ENCODE measurements at regions not wholly inside any gene's neighbourhood (a gene's known extent, or its start where the extent isn't known, plus 50 kb on each side); places are given as distances from the start of the nearest gene placed in this dataset.
A peak's percentile ranks its signal among the peaks of the same experiment; 100 is the strongest.
"Not testable (repeated sequence)": the region's sequence is repeated elsewhere in the genome, so short reads cannot be mapped to it uniquely, and the experiment has no call there.

GRCh38 chr3:30475809-30476178, 130.6 kb upstream of the TGFBR2 start:
- no peak for DNase-seq

DNA sequence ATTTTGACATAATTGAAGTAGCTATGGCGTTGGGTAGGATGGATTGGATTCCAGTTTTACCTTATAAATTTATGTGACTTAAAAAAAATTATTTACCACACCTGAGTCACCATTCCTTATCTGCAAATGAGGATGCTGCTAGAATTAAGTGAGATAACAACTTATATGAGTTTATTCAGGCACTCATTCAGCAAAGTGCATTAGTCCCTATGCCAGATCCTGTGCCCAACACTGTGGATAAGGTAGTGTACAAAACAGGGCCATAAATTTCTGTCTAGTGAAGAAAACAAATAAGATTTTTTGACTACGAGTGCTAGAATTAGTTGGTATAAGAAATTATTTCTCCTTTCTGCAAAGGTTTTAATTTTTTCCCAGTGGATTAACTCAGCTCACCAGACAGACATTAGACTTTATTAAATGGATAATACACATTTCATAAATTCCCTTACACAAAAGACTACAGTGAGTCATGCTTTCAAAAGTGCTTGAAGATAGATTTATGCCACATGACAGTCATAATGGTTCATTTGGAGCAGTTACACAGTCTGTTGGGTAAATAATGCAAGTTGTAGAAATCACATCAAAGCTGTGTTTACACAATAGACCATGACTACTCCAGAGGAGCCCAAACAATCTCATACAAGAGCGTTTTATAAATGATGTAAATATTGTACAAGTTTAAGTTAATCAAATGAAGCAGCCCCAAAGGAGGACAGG, 129.9 kb upstream of the TGFBR2 start:
- peak in 1 of 5 donors; percentile 21 for DNase-seq

DNA sequence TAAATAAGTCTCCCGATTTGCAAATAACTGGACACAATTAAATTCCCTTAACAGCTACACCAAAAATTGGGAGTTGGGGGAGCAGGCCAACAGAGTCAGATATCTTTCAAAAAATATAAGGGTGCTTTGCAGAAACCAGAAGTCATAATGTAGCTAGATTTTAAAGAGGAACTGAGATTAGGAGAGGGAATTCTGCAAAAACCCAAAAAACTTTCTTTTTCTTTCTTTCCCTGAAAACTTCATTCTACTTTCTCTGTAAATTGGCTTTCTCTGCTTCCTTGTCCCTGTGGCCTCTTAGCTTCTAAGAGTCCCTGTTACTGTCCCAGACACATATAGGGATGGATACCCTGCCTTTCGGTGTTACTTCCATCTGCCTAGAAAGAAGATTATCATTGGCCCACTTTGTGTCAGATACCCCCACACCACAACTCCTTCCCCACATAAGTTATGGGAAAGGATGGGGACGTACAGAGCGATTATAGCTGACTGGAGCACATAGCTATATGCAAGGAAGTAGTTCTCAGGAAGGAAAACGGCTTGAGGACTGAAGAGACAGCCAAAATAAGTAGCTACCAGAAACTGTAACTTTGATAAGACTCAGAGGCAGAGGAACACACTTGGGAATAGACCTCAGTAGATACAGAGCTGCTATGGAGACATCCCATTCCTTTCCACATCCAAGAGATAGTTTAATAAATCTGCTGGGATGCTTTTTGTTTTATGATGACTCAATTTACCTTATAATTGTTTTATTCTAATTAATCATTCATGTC, 129.1 kb upstream of the TGFBR2 start:
- no peak for DNase-seq

GRCh38 chr3:30479737-30480136, 126.7 kb upstream of the TGFBR2 start:
- DNase-seq, result not testable (repeated sequence)

- DNase-seq, result not testable (repeated sequence)
Measured at GRCh38 chr3:30480156-30480555, 126.2 kb upstream of the TGFBR2 start.

DNA sequence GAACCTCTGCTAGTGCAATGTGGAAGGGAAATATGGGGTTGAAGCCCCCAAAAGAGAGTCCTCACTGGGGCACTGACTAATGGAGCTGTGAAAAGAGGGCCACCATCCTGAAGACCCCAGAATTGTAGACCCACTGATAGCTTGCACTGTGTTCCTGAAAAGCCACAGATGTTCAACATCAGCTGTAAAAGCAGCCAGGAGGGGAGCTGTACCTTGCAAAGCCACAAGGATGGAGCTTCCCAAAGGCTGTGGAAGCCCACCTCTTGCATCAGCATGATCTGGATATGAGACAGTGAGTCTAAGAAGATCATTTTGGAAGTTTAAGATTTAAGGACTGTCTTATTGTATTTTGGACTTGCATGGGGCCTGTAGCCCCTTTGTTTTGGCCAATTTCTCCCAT, 125.8 kb upstream of the TGFBR2 start:
- DNase-seq, result no peak

DNA sequence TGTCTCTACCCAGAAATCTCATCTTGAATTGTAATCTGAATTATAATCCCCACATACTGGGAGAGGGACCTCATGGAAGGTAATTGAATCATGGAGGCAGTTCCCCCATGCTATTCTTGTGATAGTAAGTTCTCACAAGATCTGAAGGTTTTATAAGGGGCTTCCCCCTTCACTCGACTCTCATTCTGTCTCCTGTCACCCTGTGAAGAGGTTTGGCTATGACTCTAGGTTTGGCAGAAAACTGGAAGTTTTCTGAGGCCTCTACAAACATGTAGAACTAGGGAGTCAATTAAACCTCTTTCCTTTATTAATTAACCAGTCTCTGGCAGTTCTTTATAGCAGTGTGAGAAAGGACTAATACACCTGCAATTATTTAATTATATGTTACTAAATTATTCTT, 125.2 kb upstream of the TGFBR2 start:
- DNase-seq, result no peak

DNA sequence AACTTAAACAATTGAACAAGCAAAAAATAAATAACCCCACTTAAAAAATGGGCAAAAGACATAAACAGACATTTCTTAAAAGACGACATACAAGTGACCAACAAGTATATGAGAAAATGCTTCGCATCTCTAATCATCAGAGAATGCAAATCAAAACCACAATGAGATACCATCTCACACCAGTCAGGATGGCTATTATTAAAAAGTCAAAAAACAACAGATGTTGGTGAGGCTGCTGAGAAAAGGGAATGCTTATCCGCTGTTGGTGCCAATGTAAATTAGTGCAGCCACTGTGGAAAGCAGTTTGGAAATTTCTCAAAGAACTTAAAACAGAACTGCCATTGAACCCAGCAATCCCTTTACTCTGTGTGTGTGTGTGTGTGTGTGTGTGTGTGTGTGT, 122.2 kb upstream of the TGFBR2 start:
- DNase-seq, result not testable (repeated sequence)

DNA sequence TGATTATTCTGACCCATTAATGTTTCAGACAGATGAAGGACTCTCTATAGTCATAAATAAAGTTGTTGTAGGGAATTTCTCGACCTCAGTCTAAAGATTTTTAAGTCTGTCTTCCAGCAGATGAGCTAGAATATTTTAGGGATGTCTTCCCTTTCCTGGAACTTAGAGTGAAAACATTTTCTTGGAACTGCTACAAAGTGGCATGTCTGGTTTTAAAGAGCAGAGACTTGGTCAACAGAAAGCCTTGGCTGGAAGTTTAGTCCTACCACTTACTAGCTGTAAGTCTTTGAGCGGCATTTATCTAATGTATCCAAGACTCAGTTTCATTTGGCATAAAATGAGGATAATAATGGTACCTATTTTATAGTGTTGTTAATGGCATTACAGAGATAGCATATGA, 120.0 kb upstream of the TGFBR2 start:
- no peak for DNase-seq

- no peak for DNase-seq
Measured at GRCh38 chr3:30488070-30488756, 118.2 kb upstream of the TGFBR2 start.

- no peak for DNase-seq
Measured at GRCh38 chr3:30492322-30493192, 113.8 kb upstream of the TGFBR2 start.

DNA sequence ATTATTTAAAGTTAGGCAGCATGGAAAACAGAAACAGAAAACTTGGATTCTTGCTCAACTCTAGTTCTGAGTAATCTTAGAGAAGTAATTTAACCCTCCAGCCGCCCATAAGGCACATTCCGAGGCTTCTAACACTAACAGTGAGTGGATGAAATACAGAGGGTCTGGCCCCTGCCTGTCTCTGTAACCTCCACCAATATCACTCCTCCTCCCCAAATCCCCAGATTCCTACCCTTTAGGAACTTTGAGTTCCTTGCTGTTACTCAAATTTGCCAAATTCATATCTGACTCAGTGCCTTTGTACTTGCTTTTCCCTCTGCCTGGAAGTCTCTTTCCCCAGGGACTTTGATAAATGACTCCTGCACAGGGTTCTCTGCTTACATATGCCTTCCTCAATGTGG, 112.5 kb upstream of the TGFBR2 start:
- DNase-seq, result no peak

DNA sequence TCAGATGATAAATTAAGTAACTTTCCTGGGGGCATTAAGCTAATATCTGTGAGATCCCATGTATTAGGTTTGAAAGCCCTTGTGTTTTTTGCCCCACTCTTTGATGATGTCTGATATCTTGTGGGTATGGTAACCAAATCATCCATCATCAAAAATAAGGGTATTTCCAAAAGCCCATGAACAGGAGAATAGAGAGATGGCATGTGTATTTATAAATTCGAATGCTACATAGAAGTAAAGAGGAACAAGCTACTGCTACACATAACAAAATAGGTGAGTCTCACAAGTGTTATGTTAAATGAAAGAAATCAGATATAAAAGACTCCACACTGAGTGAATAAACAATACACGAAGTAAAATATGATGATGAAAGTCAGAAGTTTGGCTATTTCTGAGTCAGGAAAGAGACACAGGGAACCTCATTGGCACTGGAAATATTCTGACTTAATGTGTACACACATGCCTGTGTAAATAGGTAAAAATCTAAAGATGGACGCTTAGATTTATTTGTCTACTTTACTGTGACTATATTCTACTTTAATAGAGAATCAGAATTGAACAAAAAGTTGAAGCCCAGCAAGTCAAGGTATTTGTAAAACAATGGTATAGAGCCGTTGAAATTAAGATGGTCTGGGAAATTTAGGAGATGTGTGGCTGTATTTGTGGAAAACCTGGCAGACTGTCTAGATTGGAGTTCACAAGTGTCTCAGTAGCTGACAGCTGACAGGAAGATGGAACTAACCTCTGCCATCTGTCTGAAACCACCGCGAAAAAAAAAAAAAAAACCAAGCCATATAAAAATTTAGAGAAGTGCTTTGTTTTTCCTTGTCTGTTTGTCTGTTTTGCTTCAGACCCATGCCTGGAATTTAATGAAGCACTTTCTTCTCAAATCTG, 111.0 kb upstream of the TGFBR2 start:
- no peak for DNase-seq

DNA sequence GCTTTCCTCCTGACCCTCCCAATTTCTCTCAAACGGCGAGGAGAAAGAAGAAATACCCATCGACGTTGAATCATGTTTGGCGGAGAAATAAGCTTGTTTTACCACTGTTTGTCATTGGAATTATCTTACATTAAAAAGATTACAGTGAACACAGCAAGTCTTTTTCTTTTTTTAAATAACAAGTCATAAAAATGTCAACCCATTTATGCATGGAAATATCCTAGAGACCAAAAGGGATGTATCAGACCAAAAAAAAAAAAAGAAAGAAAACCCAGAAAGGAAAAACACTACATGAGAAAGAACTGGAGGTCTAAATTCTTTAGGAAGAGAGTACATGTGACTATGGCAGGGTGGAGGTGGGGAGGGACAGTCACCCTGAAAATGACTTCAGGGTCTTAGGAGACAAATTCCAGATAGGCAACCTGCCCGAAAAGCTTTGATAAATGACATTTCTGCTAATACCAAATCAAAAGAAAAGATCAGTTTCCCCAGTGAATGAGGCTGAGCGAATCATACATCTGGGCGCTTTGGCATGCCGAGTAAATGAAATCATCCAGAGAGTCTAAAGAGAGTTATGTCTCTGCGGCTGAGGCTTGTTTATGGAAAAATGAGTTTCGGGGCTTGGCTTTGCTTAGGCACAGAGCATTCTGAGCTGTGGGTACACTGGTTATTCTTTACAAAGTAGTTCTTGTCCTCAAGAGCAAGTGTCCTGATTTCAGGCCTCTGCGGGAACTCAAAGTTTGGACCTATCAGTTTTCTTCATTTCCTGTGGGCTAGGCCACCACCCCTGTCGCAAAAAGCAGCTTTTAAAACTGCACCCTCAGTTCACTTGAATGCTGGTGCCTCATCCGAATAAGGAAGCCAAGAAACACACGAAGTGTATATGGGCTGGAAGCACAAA, 110.1 kb upstream of the TGFBR2 start:
- no peak for DNase-seq

GRCh38 chr3:30498587-30498967, 107.8 kb upstream of the TGFBR2 start:
- DNase-seq, result no peak

DNA sequence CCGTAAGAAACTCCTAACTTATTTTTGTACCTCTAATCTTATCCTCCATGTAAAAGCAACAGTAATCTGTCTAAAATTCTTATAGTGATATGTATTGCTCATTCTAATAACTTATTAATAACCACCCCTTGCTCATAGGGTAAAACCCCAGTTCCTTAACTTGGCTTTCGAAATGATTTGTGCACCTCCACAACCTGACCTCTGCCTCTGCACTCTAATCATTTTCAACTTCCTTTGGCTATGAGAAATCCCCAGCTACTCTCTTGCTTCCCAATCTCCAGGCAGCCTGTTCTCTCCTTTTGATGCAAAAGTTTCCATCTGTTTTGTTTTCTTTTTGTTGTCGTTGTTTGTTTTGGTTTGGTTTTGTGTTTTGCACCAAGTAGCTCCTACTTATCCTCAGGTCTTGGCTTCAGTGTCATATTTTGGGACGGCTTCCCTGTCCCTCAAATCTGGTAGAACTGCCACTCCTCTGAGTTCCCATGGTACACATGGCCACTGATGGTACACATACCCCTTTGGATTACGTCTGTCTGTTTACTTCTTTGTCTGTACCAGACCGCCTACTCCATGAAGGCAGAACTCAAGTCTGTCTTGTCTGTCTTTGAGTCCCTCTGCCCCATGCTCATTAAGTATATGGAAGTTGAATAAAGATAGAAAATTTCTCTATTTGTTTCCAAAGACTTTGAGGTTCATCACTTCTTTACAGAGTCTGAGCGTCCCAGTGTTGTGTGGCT, 105.6 kb upstream of the TGFBR2 start:
- peak in 1 of 5 donors; percentile 58 for DNase-seq

DNA sequence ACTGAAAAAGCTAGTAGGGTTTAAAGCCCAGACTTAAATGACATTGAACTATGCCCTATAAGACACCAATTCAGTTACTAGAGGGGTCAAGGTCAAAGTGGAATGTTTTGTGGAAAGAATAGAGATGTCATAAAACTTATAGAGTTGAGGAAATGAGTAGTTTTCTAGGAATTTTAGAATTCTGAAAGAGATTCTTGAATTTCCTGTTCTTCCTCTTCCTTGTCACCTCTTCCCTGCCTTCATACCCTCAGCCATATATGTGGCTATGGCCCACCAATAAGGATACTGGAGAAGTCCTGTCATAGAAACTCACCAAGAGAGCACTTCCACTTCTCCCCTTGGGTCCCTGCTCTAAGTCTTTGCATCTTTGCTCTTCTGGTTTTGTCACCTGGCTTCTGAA, 104.9 kb upstream of the TGFBR2 start:
- no peak for DNase-seq

DNA sequence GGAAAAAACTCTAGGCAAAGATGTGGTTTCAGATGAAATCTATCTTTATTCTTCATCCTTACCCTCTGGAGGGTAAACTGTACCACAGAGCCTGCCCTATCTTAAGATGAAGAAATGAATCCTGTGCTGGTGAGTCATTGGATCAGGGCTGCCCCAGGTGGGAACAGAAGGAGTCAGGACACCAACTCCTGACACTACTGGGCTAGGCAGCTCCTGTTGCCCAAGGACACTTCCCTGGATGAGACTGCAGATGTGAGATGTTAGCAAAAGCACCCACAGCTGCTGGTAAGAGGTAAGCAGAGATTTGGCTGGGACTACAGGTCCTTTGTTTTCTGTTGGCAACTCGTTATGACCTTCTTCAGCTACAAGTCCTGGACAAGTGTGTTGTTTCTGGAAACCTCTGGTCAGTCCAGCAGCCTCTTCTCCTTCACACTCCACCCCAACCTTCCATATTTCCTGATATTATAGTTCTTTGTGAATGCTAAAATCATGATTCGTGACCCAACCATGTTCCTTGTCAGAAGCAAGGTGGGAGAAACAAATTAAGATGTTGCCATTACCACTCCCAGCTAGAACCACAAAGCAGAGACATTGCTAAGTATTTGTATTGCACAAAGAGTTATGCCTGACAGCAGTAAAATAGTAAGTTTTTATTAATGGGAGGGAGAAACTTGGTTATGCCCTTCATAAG, 104.2 kb upstream of the TGFBR2 start:
- no peak for DNase-seq

GRCh38 chr3:30502742-30503073, 103.7 kb upstream of the TGFBR2 start:
- peak in 1 of 5 donors; percentile 15 for DNase-seq

Data from T-helper 1 cell (primary cell).